ENCODE measurements at regions not wholly inside any gene's neighbourhood (a gene's known extent, or its start where the extent isn't known, plus 50 kb on each side); places are given as distances from the start of the nearest gene placed in this dataset.

DNA sequence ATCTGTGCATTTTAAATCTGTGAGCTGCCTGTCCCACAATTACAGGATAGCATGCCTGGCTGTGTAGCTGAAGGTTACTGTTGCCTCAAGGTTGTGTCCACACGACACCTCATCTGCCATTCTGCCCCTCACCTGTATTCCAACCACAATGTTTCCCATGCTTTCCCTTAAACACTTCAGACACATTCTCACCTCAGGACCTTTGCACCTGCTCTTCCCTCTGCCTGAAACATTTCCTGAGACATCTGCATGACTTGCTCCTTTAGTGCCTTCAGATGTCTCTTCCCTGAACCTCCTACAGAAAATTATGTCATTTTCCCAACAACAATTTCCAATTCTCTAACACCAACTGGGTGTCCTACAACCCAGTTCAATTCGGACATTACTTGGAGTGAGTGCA is 120.4 kb downstream of the ZNF608 start (continued):
- TF ChIP-seq RAD21 (IDR thresholded peaks at IDR 0.05 in 1 of 2, conservative IDR thresholded peaks at IDR 0.05 in 1 of 2; ENCODE audit: low read depth in 2 of 2, low read length in 2 of 2), result no peak
- TF ChIP-seq TAF7 (optimal IDR thresholded peaks at IDR 0.05; ENCODE audit: borderline replicate concordance, low read depth, low read length), result no peak
- no peak for TF ChIP-seq POLR2AphosphoS5 (IDR thresholded peaks at IDR 0.05; ENCODE audit: low read depth, low read length)
- TF ChIP-seq CREB1 (IDR thresholded peaks at IDR 0.05), result no peak

All from H1 (cell line).